Cardiac muscle cell (in vitro differentiated cells and primary cell): ENCODE measurements at regions not wholly inside any gene's neighbourhood (a gene's known extent, or its start where the extent isn't known, plus 50 kb on each side); places are given as distances from the start of the nearest gene placed in this dataset.
"Not testable (repeated sequence)": the region's sequence is repeated elsewhere in the genome, so short reads cannot be mapped to it uniquely, and the experiment has no call there.

Experiments used
- DNase-seq, 2 donors: peaks; one replicate each; pipeline versions ENCODE4 v3.0.0 to v3.0.0-alpha.2; 2010 to 2017; ENCODE audit warnings: low read depth in 1 of 2, low spot score in 1 of 2
- H3K27ac ChIP-seq: fragments of 200-600 bp; sonication (generic); 2 replicates; pipeline ENCODE4 v1.5.1; 2016
- H3K27me3 ChIP-seq: fragments of 200-600 bp; sonication (generic); 2 replicates; pipeline ENCODE4 v1.6.0; 2016; ENCODE audit warnings: control low read depth
- H3K36me3 ChIP-seq: fragments of 200-600 bp; sonication (generic); 2 replicates; pipeline ENCODE4 v1.5.1; 2016; ENCODE audit warnings: control low read depth
- H3K4me1 ChIP-seq: fragments of 200-600 bp; sonication (generic); 2 replicates; pipeline ENCODE4 v1.8.1; 2017; ENCODE audit warnings: low read depth, mild to moderate bottlenecking, mixed run types
- H3K4me3 ChIP-seq: fragments of 200-600 bp; sonication (generic); 2 replicates; pipeline ENCODE4 v1.5.1; 2016; ENCODE audit warnings: mild to moderate bottlenecking
- H3K9me3 ChIP-seq: fragments of 200-600 bp; sonication (generic); 2 replicates; pipeline ENCODE4 v1.5.1; 2017; ENCODE audit warnings: low read depth, mild to moderate bottlenecking, control low read depth
- TF ChIP-seq, protein P1 (sequence below): IDR thresholded peaks from 2 replicates; pipeline ENCODE4 v1.5.1; 2012; ENCODE audit warnings: low read depth, mild to moderate bottlenecking, low read length

DNA sequence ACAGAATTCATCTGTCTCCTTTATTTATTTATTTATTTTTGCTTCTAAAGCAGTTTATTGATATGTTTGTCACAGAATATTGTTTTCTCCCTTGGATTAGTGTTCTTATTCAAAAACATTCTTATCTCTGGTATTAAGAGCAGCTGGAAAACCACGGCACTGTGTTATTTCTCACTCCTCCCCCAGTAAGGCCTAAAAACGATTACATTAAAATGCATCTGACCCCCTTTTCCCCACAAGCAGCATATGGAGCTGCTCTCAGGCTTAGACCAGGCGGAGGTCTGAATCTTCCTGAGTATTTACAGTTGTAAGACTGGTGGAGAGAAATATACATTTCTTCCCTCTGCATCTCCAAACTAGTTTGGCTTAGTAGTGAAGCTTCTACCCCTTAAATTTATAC, 86.8 kb downstream of the HLX start:
- Histone ChIP-seq H3K4me3 (no peak overlapping the region), H3K36me3 (no peaks in the 10 kb centered on the region), H3K9me3 (no peaks in the 10 kb centered on the region), H3K4me1 (peaks cover 6% of the 10 kb centered on the region), H3K27me3 (no peaks in the 10 kb centered on the region), H3K27ac (no peak overlapping the region)
- no peak for DNase-seq
- TF ChIP-seq, protein P1, sequence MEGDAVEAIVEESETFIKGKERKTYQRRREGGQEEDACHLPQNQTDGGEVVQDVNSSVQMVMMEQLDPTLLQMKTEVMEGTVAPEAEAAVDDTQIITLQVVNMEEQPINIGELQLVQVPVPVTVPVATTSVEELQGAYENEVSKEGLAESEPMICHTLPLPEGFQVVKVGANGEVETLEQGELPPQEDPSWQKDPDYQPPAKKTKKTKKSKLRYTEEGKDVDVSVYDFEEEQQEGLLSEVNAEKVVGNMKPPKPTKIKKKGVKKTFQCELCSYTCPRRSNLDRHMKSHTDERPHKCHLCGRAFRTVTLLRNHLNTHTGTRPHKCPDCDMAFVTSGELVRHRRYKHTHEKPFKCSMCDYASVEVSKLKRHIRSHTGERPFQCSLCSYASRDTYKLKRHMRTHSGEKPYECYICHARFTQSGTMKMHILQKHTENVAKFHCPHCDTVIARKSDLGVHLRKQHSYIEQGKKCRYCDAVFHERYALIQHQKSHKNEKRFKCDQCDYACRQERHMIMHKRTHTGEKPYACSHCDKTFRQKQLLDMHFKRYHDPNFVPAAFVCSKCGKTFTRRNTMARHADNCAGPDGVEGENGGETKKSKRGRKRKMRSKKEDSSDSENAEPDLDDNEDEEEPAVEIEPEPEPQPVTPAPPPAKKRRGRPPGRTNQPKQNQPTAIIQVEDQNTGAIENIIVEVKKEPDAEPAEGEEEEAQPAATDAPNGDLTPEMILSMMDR, result no peak

DNA sequence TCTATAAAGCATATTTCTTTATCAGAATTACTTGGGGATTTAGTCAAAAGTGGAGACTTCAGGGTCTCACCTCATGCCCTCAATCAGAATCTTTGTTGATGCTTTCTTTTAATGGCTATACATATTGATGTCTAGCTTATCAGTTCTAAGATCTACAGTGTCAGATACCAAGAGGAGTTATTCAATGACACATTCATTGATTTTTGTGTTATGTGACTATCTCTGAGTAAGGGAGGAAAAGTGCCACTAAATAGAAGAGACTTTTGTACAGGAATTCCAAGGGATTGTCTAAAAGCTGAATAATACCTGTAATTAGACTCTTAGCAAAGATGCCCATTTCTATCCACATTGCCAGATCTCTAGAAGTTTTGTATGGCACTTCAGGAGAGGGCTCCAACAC, 87.2 kb downstream of the HLX start:
- DNase-seq, result no peak
- TF ChIP-seq, protein P1, result no peak
- no peak overlapping the region for H3K27ac ChIP-seq
- no peaks in the 10 kb centered on the region for H3K9me3 ChIP-seq
- no peaks in the 10 kb centered on the region for H3K36me3 ChIP-seq
- H3K4me1 ChIP-seq, result peaks cover 6% of the 10 kb centered on the region
- no peak overlapping the region for H3K4me3 ChIP-seq
- H3K27me3 ChIP-seq, result no peaks in the 10 kb centered on the region

DNA sequence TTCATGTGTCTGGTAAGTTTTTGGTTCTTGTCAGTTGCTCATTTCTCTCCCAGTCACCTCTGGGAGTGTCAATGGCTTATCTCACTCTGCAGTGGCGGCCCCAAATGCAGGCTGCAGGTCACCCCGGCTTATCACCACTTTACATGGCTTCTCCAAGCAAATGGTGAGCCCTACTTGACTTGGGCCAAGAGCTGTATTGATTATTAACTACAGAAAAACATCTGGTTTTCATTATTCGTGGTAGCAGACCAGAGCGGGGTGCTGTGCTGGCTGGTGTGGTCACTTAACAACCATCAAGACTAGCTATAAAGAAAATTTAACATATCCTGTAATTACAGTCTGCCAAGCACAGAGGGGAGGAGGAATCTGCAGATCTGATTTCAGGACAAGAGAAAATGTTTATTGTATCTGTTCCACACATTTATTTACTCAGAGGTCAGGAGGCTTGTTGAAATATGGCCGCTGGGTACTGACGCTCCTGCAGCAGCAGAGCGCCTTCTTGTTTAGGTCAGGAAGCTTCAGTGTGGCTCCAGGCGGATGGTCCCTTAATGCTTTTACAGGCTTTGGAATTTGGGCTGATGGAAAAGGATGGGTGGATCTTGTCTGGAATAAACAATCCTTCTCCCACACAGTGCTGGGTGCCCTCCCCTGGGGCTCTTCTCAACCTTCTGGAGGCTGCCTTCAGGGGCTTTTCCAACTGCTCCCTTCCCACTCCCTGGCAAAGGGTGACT, 87.8 kb downstream of the HLX start:
- no peaks in the 10 kb centered on the region for H3K9me3 ChIP-seq
- peaks cover 6% of the 10 kb centered on the region for H3K4me1 ChIP-seq
- H3K4me3 ChIP-seq, result no peak overlapping the region
- no peaks in the 10 kb centered on the region for H3K27me3 ChIP-seq
- peak in 1 of 2 donors; percentile 61 for DNase-seq
- no peak overlapping the region for H3K27ac ChIP-seq
- TF ChIP-seq, protein P1, result no peak
- H3K36me3 ChIP-seq, result no peaks in the 10 kb centered on the region

DNA sequence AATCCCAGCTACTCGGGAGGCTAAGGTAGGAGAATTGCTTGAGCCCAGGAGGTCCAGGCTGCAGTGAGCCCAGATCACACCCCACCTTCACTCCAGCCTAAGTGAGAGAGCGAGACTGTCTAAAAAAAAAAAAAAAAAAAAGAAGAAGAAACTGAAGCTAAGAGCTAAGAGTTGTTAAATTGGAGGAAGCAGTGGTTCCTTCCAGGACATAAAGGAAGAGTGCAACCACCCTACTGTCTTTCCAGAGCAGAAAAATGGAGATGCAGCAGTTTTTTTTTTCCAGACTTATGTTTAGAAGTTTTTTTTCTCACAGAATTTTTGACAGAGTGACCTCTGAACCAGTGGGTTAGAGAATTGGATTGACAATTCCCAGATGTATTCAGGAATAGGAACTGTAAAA, 88.7 kb downstream of the HLX start:
- TF ChIP-seq, protein P1, result no peak
- Histone ChIP-seq H3K4me3 (no peak overlapping the region), H3K27ac (no peak overlapping the region), H3K4me1 (peaks cover 6% of the 10 kb centered on the region), H3K36me3 (no peaks in the 10 kb centered on the region), H3K27me3 (no peaks in the 10 kb centered on the region), H3K9me3 (no peaks in the 10 kb centered on the region)
- DNase-seq, result no peak

DNA sequence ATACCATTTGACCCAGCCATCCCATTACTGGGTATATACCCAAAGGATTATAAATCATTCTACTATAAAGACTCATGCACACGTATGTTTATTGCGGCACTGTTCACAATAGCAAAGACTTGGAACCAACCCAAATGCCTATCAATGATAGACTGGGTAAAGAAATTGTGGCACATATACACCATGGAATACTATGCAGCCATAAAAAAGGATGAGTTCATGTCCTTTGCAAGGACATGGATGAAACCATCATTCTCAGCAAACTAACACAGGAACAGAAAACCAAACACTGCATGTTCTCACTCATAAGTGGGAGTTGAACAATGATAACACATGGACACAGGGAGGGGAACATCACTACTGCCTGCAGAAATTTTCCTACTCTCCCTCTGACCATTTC, 90.0 kb downstream of the HLX start:
- H3K27ac ChIP-seq, result not testable (repeated sequence)

DNA sequence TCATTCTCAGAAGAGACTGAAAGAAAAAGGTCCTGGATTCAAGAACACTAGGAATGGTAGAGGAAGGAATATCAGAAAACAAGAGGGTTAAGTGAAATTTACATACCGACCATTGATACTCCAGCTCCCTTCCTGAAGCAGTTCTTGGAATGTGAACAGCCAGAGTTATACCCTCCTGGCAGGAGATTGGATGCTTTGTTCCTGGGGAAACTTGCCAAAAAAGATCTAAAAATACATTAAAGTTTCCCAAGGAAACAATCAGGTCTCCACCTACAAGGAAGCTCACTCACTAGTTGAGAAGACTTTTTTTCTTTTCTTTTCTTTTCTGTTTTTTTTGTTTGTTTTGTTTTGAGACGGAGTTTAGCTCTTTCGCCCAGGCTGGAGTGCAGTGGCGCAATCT, 91.1 kb downstream of the HLX start:
- Histone ChIP-seq H3K4me1 (peaks cover 6% of the 10 kb centered on the region), H3K4me3 (no peak overlapping the region), H3K27me3 (no peaks in the 10 kb centered on the region), H3K9me3 (no peaks in the 10 kb centered on the region), H3K36me3 (no peaks in the 10 kb centered on the region), H3K27ac (no peak overlapping the region)
- DNase-seq, result peak in 1 of 2 donors; percentile 50
- TF ChIP-seq, protein P1, result no peak

More for the DNA sequence above, 90.0 kb downstream of the HLX start:
- not testable (repeated sequence) for H3K9me3 ChIP-seq, H3K4me3 ChIP-seq, DNase-seq, H3K4me1 ChIP-seq, H3K36me3 ChIP-seq, H3K27me3 ChIP-seq
